ENCODE measurements at regions not wholly inside any gene's neighbourhood (a gene's known extent, or its start where the extent isn't known, plus 50 kb on each side); places are given as distances from the start of the nearest gene placed in this dataset.
"Not testable (repeated sequence)": the region's sequence is repeated elsewhere in the genome, so short reads cannot be mapped to it uniquely, and the experiment has no call there.

GRCh38 chr17:22044706-22045246 is 352.5 kb downstream of the KCNJ18 start:
- DNase-seq (ENCODE audit: low spot score): not testable (repeated sequence)

- DNase-seq (ENCODE audit: low spot score): not testable (repeated sequence)
Measured at GRCh38 chr17:22047521-22047920, 355.2 kb downstream of the KCNJ18 start.

GRCh38 chr17:22048226-22048625 is 355.9 kb downstream of the KCNJ18 start:
- not testable (repeated sequence) for DNase-seq (ENCODE audit: low spot score)

- not testable (repeated sequence) for DNase-seq (ENCODE audit: low spot score)
Measured at GRCh38 chr17:22050766-22051165, 358.4 kb downstream of the KCNJ18 start.

- not testable (repeated sequence) for DNase-seq (ENCODE audit: low spot score)
Measured at GRCh38 chr17:22052715-22053114, 360.4 kb downstream of the KCNJ18 start.

GRCh38 chr17:22056566-22056965 is 364.2 kb downstream of the KCNJ18 start:
- not testable (repeated sequence) for DNase-seq (ENCODE audit: low spot score)

GRCh38 chr17:22075918-22076317 is 383.6 kb downstream of the KCNJ18 start:
- not testable (repeated sequence) for DNase-seq (ENCODE audit: low spot score)

GRCh38 chr17:22088589-22088988 is 396.3 kb downstream of the KCNJ18 start:
- DNase-seq (ENCODE audit: low spot score): not testable (repeated sequence)

GRCh38 chr17:22090263-22090935 is 398.1 kb downstream of the KCNJ18 start:
- no peak for DNase-seq (ENCODE audit: low spot score)

- not testable (repeated sequence) for DNase-seq (ENCODE audit: low spot score)
Measured at GRCh38 chr17:22091041-22091679, 398.8 kb downstream of the KCNJ18 start.

- not testable (repeated sequence) for DNase-seq (ENCODE audit: low spot score)
Measured at GRCh38 chr17:22091840-22092239, 399.5 kb downstream of the KCNJ18 start.

- DNase-seq (ENCODE audit: low spot score): not testable (repeated sequence)
Measured at GRCh38 chr17:22095414-22095813, 403.1 kb downstream of the KCNJ18 start.

- not testable (repeated sequence) for DNase-seq (ENCODE audit: low spot score)
Measured at GRCh38 chr17:22099633-22100032, 407.3 kb downstream of the KCNJ18 start.

GRCh38 chr17:22102177-22102576 is 409.9 kb downstream of the KCNJ18 start:
- no peak for DNase-seq (ENCODE audit: low spot score)

GRCh38 chr17:22116720-22117119 is 424.4 kb downstream of the KCNJ18 start:
- DNase-seq (ENCODE audit: low spot score): not testable (repeated sequence)

GRCh38 chr17:22117401-22117800 is 425.1 kb downstream of the KCNJ18 start:
- not testable (repeated sequence) for DNase-seq (ENCODE audit: low spot score)

- not testable (repeated sequence) for DNase-seq (ENCODE audit: low spot score)
Measured at GRCh38 chr17:22119016-22119415, 426.7 kb downstream of the KCNJ18 start.

GRCh38 chr17:22119751-22120150 is 427.4 kb downstream of the KCNJ18 start:
- not testable (repeated sequence) for DNase-seq (ENCODE audit: low spot score)

GRCh38 chr17:22123536-22124281 is 431.4 kb downstream of the KCNJ18 start:
- no peak for DNase-seq (ENCODE audit: low spot score)

- DNase-seq (ENCODE audit: low spot score): no peak
Measured at GRCh38 chr17:22128171-22128570, 435.8 kb downstream of the KCNJ18 start.

GRCh38 chr17:22128723-22129122 is 436.4 kb downstream of the KCNJ18 start:
- no peak for DNase-seq (ENCODE audit: low spot score)

GRCh38 chr17:22129920-22130319 is 437.6 kb downstream of the KCNJ18 start:
- DNase-seq (ENCODE audit: low spot score): not testable (repeated sequence)
